Endothelial cell of umbilical vein (primary cell): ENCODE measurements at regions not wholly inside any gene's neighbourhood (a gene's known extent, or its start where the extent isn't known, plus 50 kb on each side); places are given as distances from the start of the nearest gene placed in this dataset.

Experiments used
- BruUV-seq: library from RNA; stranded (reverse); fragments of 400-500 nt; replicated peaks from 2 replicates; lab custom pipeline; 2021; lab: Mats Ljungman, UMichigan
- CTCF ChIA-PET: fragments of 300-600, 350-600 bp; sonication (Branson Sonifier 250); formaldehyde crosslinking; loops from one replicate; lab custom pipeline; 2021; ENCODE audit warnings: antibody characterized with exemption, inconsistent platforms; lab: Charles Lee
- POLR2A ChIA-PET: fragments of 300-600, 350-600 bp; sonication (Branson Sonifier 250); formaldehyde crosslinking; loops from one replicate; lab custom pipeline; 2021; ENCODE audit warnings: antibody characterized with exemption, inconsistent platforms; lab: Charles Lee
- DNase-seq: peaks from one replicate; pipeline ENCODE4 v3.0.0-alpha.2; 2011; ENCODE audit warnings: low read depth, low spot score
- FAIRE-seq: peaks from 2 replicates; lab custom pipeline; 2011; peaks lifted over from hg19 to GRCh38; lab: Jason Lieb, UNC
- H2AFZ ChIP-seq: 2 replicates; pipeline ENCODE4 v1.6.0; 2012; ENCODE audit warnings: low read depth, low read length, control low read depth, inconsistent platforms
- H3K27ac ChIP-seq: 2 replicates; pipeline ENCODE4 v1.5.1; 2011; ENCODE audit warnings: low read depth, mild to moderate bottlenecking, control low read depth, low read length, moderate library complexity; ENCODE audit not compliant: insufficient read depth
- H3K27me3 ChIP-seq, 2 experiments: 2 replicates each; pipeline versions ENCODE4 v1.6.0 to v1.6.1; 2011; ENCODE audit warnings: low read length in 2 of 2, mixed read lengths in 1 of 2; ENCODE audit not compliant: control insufficient read depth in 2 of 2, insufficient read depth in 2 of 2
- H3K36me3 ChIP-seq, 2 experiments: 2 replicates in 1 of 2; 3 replicates in 1 of 2; pipeline ENCODE4 v1.5.1; 2011; ENCODE audit warnings: low read length in 2 of 2, mild to moderate bottlenecking in 1 of 2, moderate library complexity in 1 of 2; ENCODE audit not compliant: control insufficient read depth in 2 of 2, insufficient read depth in 2 of 2; ENCODE audit errors: extremely low read depth in 1 of 2
- H3K4me1 ChIP-seq: 3 replicates; pipeline ENCODE4 v1.5.1; 2011; ENCODE audit warnings: mild to moderate bottlenecking, low read length; ENCODE audit not compliant: control insufficient read depth, insufficient read depth; ENCODE audit errors: extremely low read depth
- H3K4me2 ChIP-seq: 2 replicates; pipeline ENCODE4 v1.6.1; 2011; ENCODE audit warnings: low read length, control low read depth, mixed read lengths; ENCODE audit not compliant: insufficient read depth
- H3K4me3 ChIP-seq, 3 experiments: fragments of 200-600 bp in 1 of 3; sonication (generic), shearing (Covaris generic) in 1 of 3; replicated peaks in 1 of 3; 2 replicates each; pipeline ENCODE4 v1.5.1; 2011 to 2016; ENCODE audit warnings: control low read depth in 3 of 3, low read length in 3 of 3, mild to moderate bottlenecking in 2 of 3, inconsistent platforms in 1 of 3, low read depth in 1 of 3, moderate library complexity in 1 of 3; ENCODE audit not compliant: insufficient read depth in 1 of 3
- H3K79me2 ChIP-seq: 2 replicates; pipeline ENCODE4 v1.6.0; 2012; ENCODE audit warnings: low read length, inconsistent platforms; ENCODE audit not compliant: control insufficient read depth, insufficient read depth
- H3K9ac ChIP-seq: replicated peaks from 2 replicates; pipeline ENCODE3; 2011; ENCODE audit warnings: low read length, control low read depth; ENCODE audit not compliant: insufficient read depth; ENCODE audit errors: extremely low read depth
- H3K9me1 ChIP-seq: replicated peaks from 3 replicates; pipeline ENCODE4 v1.6.0; 2011; ENCODE audit warnings: mild to moderate bottlenecking, low read length; ENCODE audit not compliant: control insufficient read depth, insufficient read depth; ENCODE audit errors: extremely low read depth
- H3K9me3 ChIP-seq: replicated peaks from 2 replicates; pipeline ENCODE4 v1.5.1; 2012; ENCODE audit warnings: low read length, inconsistent platforms; ENCODE audit not compliant: control insufficient read depth, insufficient read depth
- H4K20me1 ChIP-seq: replicated peaks from 2 replicates; pipeline ENCODE3; 2011; ENCODE audit warnings: mild to moderate bottlenecking, low read length; ENCODE audit not compliant: control insufficient read depth, insufficient read depth; ENCODE audit errors: extremely low read depth
- EZH2 ChIP-seq: IDR thresholded peaks from 2 replicates; pipeline ENCODE4 v1.6.1; 2012; ENCODE audit warnings: borderline replicate concordance, low read depth, mild to moderate bottlenecking, moderate library complexity, low read length, inconsistent platforms; ENCODE audit not compliant: severe bottlenecking
- FOS ChIP-seq: IDR thresholded peaks from 2 replicates; pipeline ENCODE4 v1.6.1; 2011; ENCODE audit warnings: mild to moderate bottlenecking, low read length, moderate library complexity, borderline replicate concordance; ENCODE audit not compliant: insufficient read depth
- GATA2 ChIP-seq: IDR thresholded peaks from 2 replicates; pipeline ENCODE4 v1.7.0; 2011; ENCODE audit warnings: low read depth, mild to moderate bottlenecking, moderate library complexity, mixed read lengths, low read length; ENCODE audit not compliant: insufficient read length, insufficient read depth
- JUN ChIP-seq: IDR thresholded peaks from 2 replicates; pipeline ENCODE4 v1.6.1; 2011; ENCODE audit warnings: borderline replicate concordance, low read depth; ENCODE audit not compliant: insufficient read length, insufficient read depth
- MYC ChIP-seq: IDR thresholded peaks from one replicate; pipeline ENCODE4 v1.6.1; 2011; ENCODE audit warnings: mild to moderate bottlenecking, low read depth, low read length
- POLR2A ChIP-seq: IDR thresholded peaks from 2 replicates; pipeline ENCODE4 v1.6.1; 2012; ENCODE audit warnings: low read depth, mild to moderate bottlenecking, control low read depth, low read length
- POLR2AphosphoS5 ChIP-seq: IDR thresholded peaks from 2 replicates; pipeline ENCODE4 v1.6.1; 2012; ENCODE audit warnings: low read depth, mild to moderate bottlenecking, control low read depth, low read length, moderate library complexity; ENCODE audit not compliant: insufficient read depth
- dilution Hi-C: fragments of 300-500 bp; cut with MboI; formaldehyde crosslinking; loops from one replicate; pipeline ENCODE4 v1.15.0; 2019; ENCODE audit warnings: low sequenced_read_pairs; ENCODE audit not compliant: extremely low pct_ligation_motif_present
- intact Hi-C: fragments of 100-400 bp; cut with micrococcal nuclease; formaldehyde crosslinking; loops from one replicate; pipeline ENCODE4 v1.10.0; 2022
- TF ChIP-seq, protein P1 (sequence below), 2 donors: IDR thresholded peaks; 1 replicate in 1 of 2; 2 replicates in 1 of 2; pipeline ENCODE4 v1.5.1; 2011; ENCODE audit warnings: low read length in 2 of 2, mild to moderate bottlenecking in 2 of 2, moderate library complexity in 2 of 2, control low read depth in 1 of 2, inconsistent platforms in 1 of 2, low read depth in 1 of 2; ENCODE audit not compliant: insufficient read depth in 1 of 2; ENCODE audit errors: extremely low read depth in 1 of 2
- TF ChIP-seq, protein P2 (sequence below): IDR thresholded peaks from 2 replicates; pipeline ENCODE4 v1.6.1; 2011; ENCODE audit not compliant: insufficient read depth, insufficient read length

DNA sequence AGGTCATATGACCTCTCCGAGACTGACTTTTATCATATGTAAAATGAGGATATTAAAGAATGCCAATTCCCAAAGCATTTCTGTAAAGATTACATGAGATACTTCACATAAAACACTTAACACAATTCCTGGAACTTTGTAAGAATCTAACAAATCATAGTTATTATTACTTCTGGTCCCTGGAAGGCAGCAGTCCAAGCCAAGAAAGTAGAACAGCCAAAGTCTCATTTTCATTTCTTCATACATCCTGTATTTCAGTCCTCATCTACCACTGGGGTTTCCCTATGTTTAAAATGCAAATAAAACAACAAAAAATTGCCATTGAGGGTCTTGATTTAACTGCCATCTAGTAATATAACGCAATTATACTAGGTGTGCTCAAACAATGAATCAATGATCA is 179.5 kb downstream of the MARCHF11 start:
- ChIA-PET POLR2A (no interaction called here), CTCF (no interaction called here)
- Histone ChIP-seq H2AFZ (no peak overlapping the region), H3K9me1 (no peaks in the 10 kb centered on the region), H3K79me2 (no peaks in the 10 kb centered on the region), H3K27me3 (peaks cover 0 to 2% of the 10 kb centered on the region in 2 experiments), H3K4me1 (peaks cover 3% of the 10 kb centered on the region), H3K9ac (no peak overlapping the region), H3K4me2 (no peak overlapping the region), H3K36me3 (no peaks in the 10 kb centered on the region), H4K20me1 (no peaks in the 10 kb centered on the region), H3K27ac (no peak overlapping the region), H3K4me3 (no peak overlapping the region), H3K9me3 (no peaks in the 10 kb centered on the region)
- TF ChIP-seq JUN (no peak), GATA2 (no peak), MYC (no peak), EZH2 (no peak), FOS (no peak), POLR2AphosphoS5 (no peak), POLR2A (no peak)
- TF ChIP-seq, protein P1, sequence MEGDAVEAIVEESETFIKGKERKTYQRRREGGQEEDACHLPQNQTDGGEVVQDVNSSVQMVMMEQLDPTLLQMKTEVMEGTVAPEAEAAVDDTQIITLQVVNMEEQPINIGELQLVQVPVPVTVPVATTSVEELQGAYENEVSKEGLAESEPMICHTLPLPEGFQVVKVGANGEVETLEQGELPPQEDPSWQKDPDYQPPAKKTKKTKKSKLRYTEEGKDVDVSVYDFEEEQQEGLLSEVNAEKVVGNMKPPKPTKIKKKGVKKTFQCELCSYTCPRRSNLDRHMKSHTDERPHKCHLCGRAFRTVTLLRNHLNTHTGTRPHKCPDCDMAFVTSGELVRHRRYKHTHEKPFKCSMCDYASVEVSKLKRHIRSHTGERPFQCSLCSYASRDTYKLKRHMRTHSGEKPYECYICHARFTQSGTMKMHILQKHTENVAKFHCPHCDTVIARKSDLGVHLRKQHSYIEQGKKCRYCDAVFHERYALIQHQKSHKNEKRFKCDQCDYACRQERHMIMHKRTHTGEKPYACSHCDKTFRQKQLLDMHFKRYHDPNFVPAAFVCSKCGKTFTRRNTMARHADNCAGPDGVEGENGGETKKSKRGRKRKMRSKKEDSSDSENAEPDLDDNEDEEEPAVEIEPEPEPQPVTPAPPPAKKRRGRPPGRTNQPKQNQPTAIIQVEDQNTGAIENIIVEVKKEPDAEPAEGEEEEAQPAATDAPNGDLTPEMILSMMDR (IDR thresholded peaks at IDR 0.05; ENCODE audit: extremely low read depth in 1 of 2, insufficient read depth in 1 of 2, low read depth in 1 of 2, low read length in 2 of 2): no peak
- TF ChIP-seq, protein P2, sequence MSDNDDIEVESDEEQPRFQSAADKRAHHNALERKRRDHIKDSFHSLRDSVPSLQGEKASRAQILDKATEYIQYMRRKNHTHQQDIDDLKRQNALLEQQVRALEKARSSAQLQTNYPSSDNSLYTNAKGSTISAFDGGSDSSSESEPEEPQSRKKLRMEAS: no peak
- intact Hi-C loops (no loop called here), dilution Hi-C loops (no loop called here)
- no TSS peak for BruUV-seq
- no peak for FAIRE-seq
- no peak for DNase-seq
